NCI-H345 treated with DMSO at 0.1 percent for 48 hours (cell line): ENCODE measurements at regions not wholly inside any gene's neighbourhood (a gene's known extent, or its start where the extent isn't known, plus 50 kb on each side); places are given as distances from the start of the nearest gene placed in this dataset.

Experiments used
- DNase-seq: peaks from one replicate; lab custom pipeline; 2025; ENCODE audit not compliant: unreplicated experiment; lab: John Stamatoyannopoulos, UW

- no peak for DNase-seq
Observed at GRCh38 chr22:48902983-48903650, 924.6 kb downstream of the BRD1 start.

- DNase-seq, result no peak
Observed at GRCh38 chr22:48902001-48902869, 925.4 kb downstream of the BRD1 start.

DNA sequence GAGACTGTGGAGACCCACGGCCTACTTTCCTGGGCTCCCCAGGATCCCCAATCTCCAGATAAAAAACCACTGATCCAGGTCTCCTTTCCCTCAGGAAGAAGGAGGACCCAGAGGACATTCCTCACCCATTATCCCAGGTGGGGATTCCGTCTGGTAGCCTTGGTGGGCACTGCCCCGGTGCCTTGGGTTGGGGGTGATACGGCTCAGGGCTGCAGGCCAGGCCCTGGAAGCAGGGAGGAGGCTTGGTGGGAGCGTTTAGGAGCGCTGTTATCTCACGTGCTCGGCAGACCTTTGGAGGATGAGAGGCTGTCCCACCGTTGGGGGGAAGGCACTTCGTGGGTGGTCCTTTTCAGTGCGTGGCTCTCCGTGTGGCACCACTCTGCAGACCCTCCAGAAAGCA is 926.3 kb downstream of the BRD1 start:
- DNase-seq, result no peak

DNA sequence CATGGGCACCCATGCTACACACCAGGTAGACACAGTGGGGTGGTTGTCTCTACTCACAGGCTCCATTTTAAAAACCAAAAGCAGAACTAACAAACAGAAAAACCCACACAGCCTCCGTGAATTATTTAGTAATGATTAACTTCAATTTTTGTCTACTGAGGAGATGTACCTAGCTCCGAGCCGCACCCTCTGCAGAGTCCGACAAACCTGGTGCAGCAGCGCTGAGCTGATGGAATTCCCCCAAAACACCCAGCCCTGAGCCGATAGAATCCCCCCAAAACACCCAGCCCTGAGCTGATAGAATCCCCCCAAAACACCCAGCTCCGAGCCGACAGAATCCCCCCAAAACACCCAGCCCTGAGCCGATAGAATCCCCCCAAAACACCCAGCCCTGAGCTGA is 927.0 kb downstream of the BRD1 start:
- DNase-seq, result no peak

- no peak for DNase-seq
Observed at GRCh38 chr22:48900327-48900597, 927.4 kb downstream of the BRD1 start.

- DNase-seq, result no peak
Observed at GRCh38 chr22:48899523-48900326, 927.9 kb downstream of the BRD1 start.

DNA sequence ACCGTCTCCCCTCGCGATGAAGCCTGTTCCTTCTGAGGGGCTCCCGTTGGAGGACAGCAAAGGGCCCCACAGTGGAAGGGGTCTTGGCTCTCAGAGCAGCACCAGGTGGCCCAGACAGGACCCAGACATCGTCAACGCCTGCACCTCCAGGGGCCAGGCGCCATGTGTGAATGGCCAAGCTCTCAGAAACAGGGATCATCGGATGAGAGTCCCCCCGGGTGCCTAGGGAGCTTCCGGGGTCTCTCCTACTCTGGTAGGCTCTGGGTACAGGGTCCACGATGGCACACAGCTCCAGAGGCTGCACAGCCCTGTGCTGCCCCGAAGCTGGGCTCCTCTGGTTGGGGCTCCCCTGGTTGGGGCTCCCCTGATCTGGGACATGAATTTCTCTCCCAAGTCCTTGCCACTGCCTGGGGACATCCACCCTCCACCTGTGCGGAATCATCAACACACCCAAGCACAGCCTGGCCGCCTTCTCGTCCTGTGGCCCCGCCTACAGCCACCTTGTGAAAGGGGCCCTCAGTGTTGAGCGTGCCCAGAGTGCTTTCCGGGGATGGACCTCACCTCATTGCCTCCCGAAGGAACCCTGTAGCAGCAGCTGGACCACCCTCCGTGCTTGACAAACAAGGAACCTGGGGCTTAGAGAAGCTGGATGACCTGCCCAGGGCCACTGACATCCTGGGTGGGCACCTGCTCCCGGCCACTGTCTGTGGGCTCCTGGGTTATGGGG is 929.0 kb downstream of the BRD1 start:
- no peak for DNase-seq

GRCh38 chr22:48897645-48898370 is 929.9 kb downstream of the BRD1 start:
- no peak for DNase-seq

DNA sequence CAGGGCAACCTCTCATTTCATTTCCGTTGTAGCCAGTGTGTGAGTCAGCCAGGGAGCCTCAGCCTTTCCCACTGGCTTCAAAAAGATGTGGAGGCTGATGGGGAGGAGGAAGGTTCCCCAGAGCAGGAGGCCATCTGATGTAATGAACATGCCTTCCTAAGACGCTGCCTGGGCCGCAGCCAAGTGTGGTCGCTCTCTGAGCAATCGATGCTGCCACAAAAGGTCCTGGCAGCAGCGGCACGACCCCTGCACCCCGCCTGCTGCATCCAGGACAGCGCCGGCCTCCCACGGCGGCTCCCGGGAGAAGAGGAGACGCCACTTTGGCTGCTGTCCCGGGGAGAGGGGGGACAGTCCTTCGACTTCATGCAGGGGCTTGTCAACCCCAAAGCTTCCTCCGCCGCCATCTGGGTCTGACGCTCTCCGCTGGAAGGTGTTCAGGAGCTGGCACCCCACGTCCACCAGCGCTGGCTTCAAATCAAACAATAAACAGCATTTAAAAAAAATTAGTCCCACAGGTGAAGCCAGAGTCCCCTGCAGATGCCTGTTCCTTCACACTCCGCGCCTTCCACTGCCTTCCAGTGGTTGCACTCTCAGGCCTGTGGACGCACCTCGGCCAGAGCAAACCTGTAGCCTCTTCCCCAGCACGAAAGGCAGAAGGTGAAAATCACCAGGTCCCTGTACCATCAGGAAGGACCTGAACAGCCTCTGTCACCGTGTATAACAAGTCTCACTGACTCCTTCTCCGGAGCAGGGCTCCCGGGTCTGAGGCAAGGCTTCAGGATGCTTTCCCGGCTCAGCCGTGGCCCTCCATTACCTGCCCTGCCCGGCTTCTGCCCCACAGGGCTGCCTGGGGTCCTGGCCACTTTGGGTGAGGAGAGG is 930.7 kb downstream of the BRD1 start:
- DNase-seq, result no peak

DNA sequence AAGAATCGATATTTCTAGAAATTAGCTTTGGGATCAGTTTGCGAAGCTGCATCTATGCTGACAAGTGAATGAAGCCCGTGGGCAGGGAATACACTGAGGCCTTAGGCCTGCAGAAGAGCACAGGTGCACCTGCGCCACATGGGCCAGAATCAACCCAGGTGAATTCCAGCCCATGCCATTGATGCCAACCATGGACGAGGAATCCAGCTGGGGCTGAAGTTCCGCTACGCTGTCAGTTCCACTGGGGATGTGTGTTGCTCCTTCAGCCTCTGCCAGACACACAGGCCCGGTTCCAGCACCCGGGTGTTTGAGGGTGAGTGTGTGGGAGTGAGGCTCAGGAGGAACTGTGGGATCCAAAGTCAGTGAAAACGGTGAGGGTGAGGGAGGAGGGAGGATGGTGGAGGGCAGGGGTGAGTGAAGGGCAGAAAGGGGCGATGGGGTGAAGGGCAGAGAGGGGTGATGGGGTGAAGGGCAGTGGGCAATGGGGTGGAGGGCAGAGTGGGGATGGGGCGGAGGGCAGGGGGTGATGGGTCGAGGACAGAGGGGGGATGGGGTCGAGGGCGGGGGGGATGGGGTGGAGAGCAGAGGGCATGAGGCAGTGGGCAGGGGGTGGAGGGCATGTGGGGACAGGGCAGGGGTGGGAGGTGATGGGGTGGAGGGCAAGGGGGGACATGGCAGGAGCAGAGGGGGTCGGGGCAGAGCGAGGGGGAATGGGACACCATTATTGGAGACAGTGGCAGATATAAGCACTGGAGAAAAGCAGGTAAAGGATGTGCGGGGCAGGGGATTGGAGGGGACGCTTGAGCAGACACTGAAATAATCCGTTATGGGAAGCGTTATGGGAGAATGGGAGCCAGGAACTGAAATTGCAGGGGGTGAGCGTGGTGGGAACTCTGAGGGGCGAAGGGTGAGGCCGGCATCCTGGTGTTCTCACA is 931.6 kb downstream of the BRD1 start:
- DNase-seq, result no peak

GRCh38 chr22:48895336-48895735 is 932.3 kb downstream of the BRD1 start:
- DNase-seq, result no peak

GRCh38 chr22:48894804-48895250 is 932.8 kb downstream of the BRD1 start:
- DNase-seq, result no peak

GRCh38 chr22:48894064-48894671 is 933.5 kb downstream of the BRD1 start:
- DNase-seq, result no peak

DNA sequence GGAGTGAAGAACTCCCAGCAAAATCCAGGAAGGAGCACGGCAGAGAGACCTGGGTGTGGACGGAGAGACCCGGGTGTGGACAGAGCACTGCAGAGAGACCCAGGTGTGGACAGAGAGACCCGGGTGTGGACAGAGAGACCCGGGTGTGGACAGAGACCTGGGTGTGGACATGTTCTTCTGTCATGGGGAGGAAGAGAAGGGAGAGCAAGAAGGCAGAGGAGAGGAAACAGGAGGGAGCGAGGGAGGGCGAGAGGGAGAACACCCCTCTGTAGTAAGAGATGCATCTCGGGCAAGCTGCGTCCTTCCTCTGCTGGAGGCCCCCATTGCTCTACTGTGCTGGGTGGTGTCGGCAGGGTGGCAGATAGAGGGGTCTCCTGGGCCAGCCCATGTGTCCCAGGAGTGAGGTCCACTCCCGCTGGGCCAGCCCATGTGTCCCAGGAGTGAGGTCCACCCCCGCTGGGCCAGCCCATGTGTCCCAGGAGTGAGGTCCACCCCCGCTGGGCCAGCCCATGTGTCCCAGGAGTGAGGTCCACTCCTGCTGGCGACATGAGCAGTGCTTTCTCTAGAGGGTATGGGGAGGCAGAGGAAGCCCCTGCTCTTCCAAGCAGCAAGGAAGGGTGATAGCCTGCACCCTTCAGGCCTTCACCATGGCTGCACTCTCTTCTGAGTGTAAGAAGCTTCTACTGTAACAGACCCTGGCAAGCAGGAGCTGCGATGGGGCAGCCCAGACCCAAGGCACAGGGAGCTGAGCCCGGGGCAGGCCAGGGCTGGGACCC is 934.2 kb downstream of the BRD1 start:
- no peak for DNase-seq

GRCh38 chr22:48892578-48893287 is 934.9 kb downstream of the BRD1 start:
- DNase-seq, result no peak

DNA sequence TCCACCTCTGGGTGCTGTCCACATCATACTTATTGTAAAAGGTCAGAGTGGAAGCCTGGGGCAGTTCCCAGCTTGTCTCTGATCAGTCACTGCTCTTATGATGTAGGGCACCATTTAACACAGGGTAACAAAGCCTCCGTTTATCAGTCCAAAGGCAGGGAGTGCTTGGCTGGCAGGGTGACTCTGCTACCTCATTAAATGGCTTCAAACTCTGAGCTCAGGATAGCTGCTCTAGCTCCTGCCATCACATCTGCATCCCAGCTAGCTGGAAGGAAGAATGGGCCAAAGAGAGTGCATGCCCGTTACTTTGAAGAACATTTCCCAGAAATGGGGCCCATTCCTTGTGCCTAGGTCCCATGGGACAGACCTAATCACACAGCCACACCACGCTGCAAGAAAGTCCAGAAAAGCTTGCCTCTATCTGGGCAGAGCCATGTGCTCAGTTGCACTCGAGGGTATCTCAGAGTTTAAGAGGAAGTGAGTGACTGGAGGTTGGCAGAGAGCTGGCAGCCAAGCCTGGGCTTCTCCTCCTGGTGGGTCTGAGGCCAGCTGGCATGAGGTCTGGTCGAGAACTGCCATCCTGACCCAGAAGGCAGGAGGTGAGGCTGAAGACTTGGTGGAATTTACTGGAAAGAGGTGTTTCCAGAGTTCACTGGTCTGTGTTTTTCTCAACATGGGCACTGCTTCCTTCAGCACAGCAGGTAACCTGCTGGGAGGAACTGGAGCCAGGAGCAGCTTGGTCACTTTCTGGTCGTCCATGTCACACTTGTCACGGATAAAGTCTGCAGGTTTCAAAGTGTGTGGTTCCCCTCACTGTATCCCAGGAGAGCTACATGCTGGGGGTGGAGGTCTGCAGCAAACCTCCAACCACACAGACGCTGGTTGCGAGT is 935.7 kb downstream of the BRD1 start:
- no peak for DNase-seq
